ENCODE measurements at regions not wholly inside any gene's neighbourhood (a gene's known extent, or its start where the extent isn't known, plus 50 kb on each side); places are given as distances from the start of the nearest gene placed in this dataset.

- no peak overlapping the region for H3K27ac ChIP-seq
- no peak for TF ChIP-seq CTCF (IDR thresholded peaks at IDR 0.05)
- no peak for DNase-seq (ENCODE audit: low spot score)
- no peak overlapping the region for H3K4me3 ChIP-seq
Measured at GRCh38 chr5:174317256-174317894, 271.9 kb downstream of the NSG2 start.

GRCh38 chr5:174318578-174318977 lies 273.1 kb downstream of the NSG2 start:
- TF ChIP-seq CTCF (IDR thresholded peaks at IDR 0.05), result no peak
- no peak for DNase-seq (ENCODE audit: low spot score)
- Histone ChIP-seq H3K27ac (no peak overlapping the region), H3K4me3 (no peak overlapping the region)

GRCh38 chr5:174319551-174319950 lies 274.0 kb downstream of the NSG2 start:
- H3K27ac ChIP-seq, result no peak overlapping the region
- TF ChIP-seq CTCF (IDR thresholded peaks at IDR 0.05), result no peak

GRCh38 chr5:174320051-174320450 lies 274.5 kb downstream of the NSG2 start:
- no peak overlapping the region for H3K4me3 ChIP-seq
- H3K27ac ChIP-seq, result no peak overlapping the region
- no peak for TF ChIP-seq CTCF (IDR thresholded peaks at IDR 0.05)
- DNase-seq (ENCODE audit: low spot score), result no peak

More at GRCh38 chr5:174319551-174319950, 274.0 kb downstream of the NSG2 start:
- no peak for DNase-seq (ENCODE audit: low spot score)
- H3K4me3 ChIP-seq, result no peak overlapping the region

- TF ChIP-seq CTCF (IDR thresholded peaks at IDR 0.05), result no peak
- Histone ChIP-seq H3K27ac (no peak overlapping the region), H3K4me3 (no peak overlapping the region)
- DNase-seq (ENCODE audit: low spot score), result no peak
Measured at GRCh38 chr5:174323878-174324281, 278.4 kb downstream of the NSG2 start.

- no peak for DNase-seq (ENCODE audit: low spot score)
Measured at GRCh38 chr5:174324680-174325079, 279.2 kb downstream of the NSG2 start.

More at GRCh38 chr5:174324680-174325079, 279.2 kb downstream of the NSG2 start:
- no peak for TF ChIP-seq CTCF (IDR thresholded peaks at IDR 0.05)
- no peak overlapping the region for H3K4me3 ChIP-seq
- no peak overlapping the region for H3K27ac ChIP-seq

Measured in coronary artery (tissue), 2 donors.